ENCODE measurements at regions not wholly inside any gene's neighbourhood (a gene's known extent, or its start where the extent isn't known, plus 50 kb on each side); places are given as distances from the start of the nearest gene placed in this dataset.

DNA sequence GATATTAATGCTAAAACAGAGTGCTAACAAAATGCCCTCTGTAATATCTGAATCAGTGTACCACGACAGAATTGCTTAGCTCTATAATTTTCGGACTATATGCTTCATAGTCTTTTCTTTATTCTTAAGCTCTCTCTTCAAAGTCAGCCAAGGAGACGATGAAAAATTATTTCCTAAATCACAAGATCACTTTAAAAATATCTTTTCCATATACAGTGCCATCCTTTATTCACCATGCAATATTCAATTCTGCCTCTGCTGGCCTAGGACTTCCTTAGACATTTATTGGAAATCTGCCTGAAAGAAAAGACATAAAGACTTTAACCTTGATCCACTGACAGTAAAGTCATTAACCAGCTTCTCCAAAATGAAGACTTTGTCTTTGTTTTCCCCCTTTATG lies 238.9 kb upstream of the BTG1 start:
- no peak for TF ChIP-seq POLR2A (IDR thresholded peaks at IDR 0.05)
- TF ChIP-seq, protein P1, sequence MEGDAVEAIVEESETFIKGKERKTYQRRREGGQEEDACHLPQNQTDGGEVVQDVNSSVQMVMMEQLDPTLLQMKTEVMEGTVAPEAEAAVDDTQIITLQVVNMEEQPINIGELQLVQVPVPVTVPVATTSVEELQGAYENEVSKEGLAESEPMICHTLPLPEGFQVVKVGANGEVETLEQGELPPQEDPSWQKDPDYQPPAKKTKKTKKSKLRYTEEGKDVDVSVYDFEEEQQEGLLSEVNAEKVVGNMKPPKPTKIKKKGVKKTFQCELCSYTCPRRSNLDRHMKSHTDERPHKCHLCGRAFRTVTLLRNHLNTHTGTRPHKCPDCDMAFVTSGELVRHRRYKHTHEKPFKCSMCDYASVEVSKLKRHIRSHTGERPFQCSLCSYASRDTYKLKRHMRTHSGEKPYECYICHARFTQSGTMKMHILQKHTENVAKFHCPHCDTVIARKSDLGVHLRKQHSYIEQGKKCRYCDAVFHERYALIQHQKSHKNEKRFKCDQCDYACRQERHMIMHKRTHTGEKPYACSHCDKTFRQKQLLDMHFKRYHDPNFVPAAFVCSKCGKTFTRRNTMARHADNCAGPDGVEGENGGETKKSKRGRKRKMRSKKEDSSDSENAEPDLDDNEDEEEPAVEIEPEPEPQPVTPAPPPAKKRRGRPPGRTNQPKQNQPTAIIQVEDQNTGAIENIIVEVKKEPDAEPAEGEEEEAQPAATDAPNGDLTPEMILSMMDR (IDR thresholded peaks at IDR 0.05): no peak

All from heart left ventricle (tissue), 13 donors.